ENCODE measurements at regions not wholly inside any gene's neighbourhood (a gene's known extent, or its start where the extent isn't known, plus 50 kb on each side); places are given as distances from the start of the nearest gene placed in this dataset.

GRCh38 chr4:62429297-62429696 is 1229.2 kb downstream of the ADGRL3 start:
- TF ChIP-seq CTCF (IDR thresholded peaks at IDR 0.05; ENCODE audit: borderline replicate concordance, control extremely low read depth, extremely low read depth, insufficient read depth, missing control alignments), result no peak
- no peak for DNase-seq (ENCODE audit: low spot score)
- in situ Hi-C loops (cut with MboI; ENCODE audit: low sequenced_read_pairs, unreplicated experiment), result no loop called here

GRCh38 chr4:62415256-62415655 is 1215.1 kb downstream of the ADGRL3 start:
- in situ Hi-C loops (cut with MboI; ENCODE audit: low sequenced_read_pairs, unreplicated experiment), result no loop called here
- DNase-seq (ENCODE audit: low spot score), result no peak
- no peak for TF ChIP-seq CTCF (IDR thresholded peaks at IDR 0.05; ENCODE audit: borderline replicate concordance, control extremely low read depth, extremely low read depth, insufficient read depth, missing control alignments)

GRCh38 chr4:62414563-62414962 is 1214.4 kb downstream of the ADGRL3 start:
- no peak for TF ChIP-seq CTCF (IDR thresholded peaks at IDR 0.05; ENCODE audit: borderline replicate concordance, control extremely low read depth, extremely low read depth, insufficient read depth, missing control alignments)
- in situ Hi-C loops (cut with MboI; ENCODE audit: low sequenced_read_pairs, unreplicated experiment), result no loop called here
- no peak for DNase-seq (ENCODE audit: low spot score)

- TF ChIP-seq CTCF (IDR thresholded peaks at IDR 0.05; ENCODE audit: borderline replicate concordance, control extremely low read depth, extremely low read depth, insufficient read depth, missing control alignments), result no peak
- DNase-seq (ENCODE audit: low spot score), result no peak
- in situ Hi-C loops (cut with MboI; ENCODE audit: low sequenced_read_pairs, unreplicated experiment), result no loop called here
These were observed 1210.4 kb downstream of the ADGRL3 start for GRCh38 chr4:62410371-62411003.

- in situ Hi-C loops (cut with MboI; ENCODE audit: low sequenced_read_pairs, unreplicated experiment), result no loop called here
- DNase-seq (ENCODE audit: low spot score), result no peak
- no peak for TF ChIP-seq CTCF (IDR thresholded peaks at IDR 0.05; ENCODE audit: borderline replicate concordance, control extremely low read depth, extremely low read depth, insufficient read depth, missing control alignments)
These were observed 1208.3 kb downstream of the ADGRL3 start for GRCh38 chr4:62408454-62408853.

- DNase-seq (ENCODE audit: low spot score), result no peak
- TF ChIP-seq CTCF (IDR thresholded peaks at IDR 0.05; ENCODE audit: borderline replicate concordance, control extremely low read depth, extremely low read depth, insufficient read depth, missing control alignments), result no peak
- in situ Hi-C loops (cut with MboI; ENCODE audit: low sequenced_read_pairs, unreplicated experiment), result no loop called here
These were observed 1207.4 kb downstream of the ADGRL3 start for GRCh38 chr4:62407534-62407933.
